Uterus (tissue), 2 donors: ENCODE measurements at regions not wholly inside any gene's neighbourhood (a gene's known extent, or its start where the extent isn't known, plus 50 kb on each side); places are given as distances from the start of the nearest gene placed in this dataset.

ENCODE experiments used
- CTCF ChIP-seq, 4 experiments: fragments of 200-600 bp in 2 of 4; fragments of 450-650 bp in 2 of 4; sonication (generic) in 2 of 4; IDR thresholded peaks; one replicate each; pipeline ENCODE4 v1.5.1; 2016 to 2019; ENCODE audit warnings: antibody characterized with exemption in 4 of 4, mild to moderate bottlenecking in 2 of 4, moderate library complexity in 1 of 4
- POLR2A ChIP-seq, 2 donors: fragments of 450-650 bp; IDR thresholded peaks; one replicate each; pipeline ENCODE4 v1.6.1; 2016; ENCODE audit warnings: antibody characterized with exemption in 2 of 2, mild to moderate bottlenecking in 1 of 2, moderate library complexity in 1 of 2

GRCh38 chr7:86214734-86215133, 429.0 kb upstream of the GRM3 start:
- no peak for TF ChIP-seq CTCF (IDR thresholded peaks at IDR 0.05)
- no peak for TF ChIP-seq POLR2A (IDR thresholded peaks at IDR 0.05)
